ENCODE measurements at regions not wholly inside any gene's neighbourhood (a gene's known extent, or its start where the extent isn't known, plus 50 kb on each side); places are given as distances from the start of the nearest gene placed in this dataset.
"Not testable (repeated sequence)": the region's sequence is repeated elsewhere in the genome, so short reads cannot be mapped to it uniquely, and the experiment has no call there.

- no peak for DNase-seq (ENCODE audit: low read depth in 3 of 3)
Measured at GRCh38 chr6:119890470-119890869, 540.9 kb upstream of the MAN1A1 start.

- no peak for DNase-seq (ENCODE audit: low read depth in 3 of 3)
Measured at GRCh38 chr6:119887666-119888065, 538.1 kb upstream of the MAN1A1 start.

DNA sequence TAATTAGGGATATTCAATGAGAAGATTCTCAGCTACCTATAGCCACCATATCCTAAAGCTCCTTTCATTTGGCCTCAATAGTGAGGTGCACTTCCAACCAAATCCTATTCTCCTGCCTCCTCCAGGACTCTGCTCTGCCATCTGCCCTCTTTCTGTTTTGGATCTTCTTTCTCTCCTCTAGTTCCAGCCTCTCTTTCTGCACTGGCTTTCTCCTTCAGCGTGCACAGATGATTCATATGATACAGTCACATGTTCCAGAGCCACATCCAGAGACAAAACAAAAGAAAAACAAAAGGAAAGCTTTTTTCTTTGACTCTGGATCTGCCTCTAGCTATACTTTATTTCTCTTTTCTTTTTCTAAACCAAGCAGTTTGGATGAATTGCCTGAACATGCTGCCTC, 531.9 kb upstream of the MAN1A1 start:
- no peak for DNase-seq (ENCODE audit: low read depth in 3 of 3)

- no peak for DNase-seq (ENCODE audit: low read depth in 3 of 3)
Measured at GRCh38 chr6:119880840-119881239, 531.3 kb upstream of the MAN1A1 start.

GRCh38 chr6:119879731-119880130, 530.2 kb upstream of the MAN1A1 start:
- DNase-seq (ENCODE audit: low read depth in 3 of 3), result no peak

DNA sequence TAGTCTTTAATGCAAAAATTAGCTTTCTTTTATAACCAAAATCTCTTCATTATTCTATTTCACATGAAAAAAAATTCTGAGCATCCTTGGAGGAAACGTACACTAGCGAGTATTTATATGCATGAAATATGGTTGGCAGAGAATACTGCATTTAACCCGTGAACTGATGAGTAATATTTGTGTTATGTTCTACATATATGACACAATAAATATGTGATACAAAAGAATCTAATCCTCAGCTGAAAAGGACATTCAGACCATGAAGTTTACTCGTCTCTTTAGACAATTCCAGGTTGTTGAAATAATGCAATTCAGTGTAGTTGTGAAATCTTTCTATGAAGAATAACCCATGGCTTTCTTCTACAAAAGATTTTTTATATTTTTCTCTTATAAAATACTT, 524.8 kb upstream of the MAN1A1 start:
- DNase-seq (ENCODE audit: low read depth in 3 of 3), result no peak

DNA sequence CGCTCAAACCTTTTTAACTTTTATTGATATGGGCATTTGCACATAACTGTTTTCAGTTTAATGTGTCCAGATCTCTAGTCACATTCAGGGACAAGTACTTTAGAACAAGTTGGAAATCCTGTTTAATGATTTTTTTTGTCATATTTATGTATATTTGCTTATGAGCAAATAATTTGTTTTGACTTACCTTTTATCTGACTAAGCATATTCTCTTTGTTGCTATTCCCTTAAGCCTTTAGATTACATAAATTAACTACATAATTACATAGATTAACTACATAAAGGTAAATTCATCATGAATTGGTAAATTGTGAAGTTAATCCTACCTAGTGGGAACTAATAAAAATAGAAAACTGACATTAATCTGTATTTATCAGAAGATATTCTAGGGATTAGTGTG, 523.5 kb upstream of the MAN1A1 start:
- no peak for DNase-seq (ENCODE audit: low read depth in 3 of 3)

DNA sequence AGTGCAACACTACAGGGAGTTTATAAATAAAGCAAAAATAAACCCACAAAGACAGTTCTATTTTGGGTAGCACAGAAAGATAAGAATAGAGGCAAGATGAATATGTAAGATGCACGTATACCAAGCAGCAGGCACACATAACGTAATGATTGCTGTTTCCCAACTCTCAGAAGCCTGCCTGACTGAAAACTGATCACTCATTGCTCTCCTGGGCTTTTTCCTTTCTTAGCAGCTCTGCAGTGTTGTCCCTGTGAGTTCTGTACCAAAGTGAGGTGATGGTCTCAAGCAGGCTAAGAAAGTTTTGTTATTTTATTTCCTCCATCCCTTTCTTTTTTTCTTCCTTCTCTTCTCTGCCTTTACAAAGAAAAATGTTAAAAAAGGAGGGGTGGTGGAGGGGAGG, 522.0 kb upstream of the MAN1A1 start:
- no peak for DNase-seq (ENCODE audit: low read depth in 3 of 3)

DNA sequence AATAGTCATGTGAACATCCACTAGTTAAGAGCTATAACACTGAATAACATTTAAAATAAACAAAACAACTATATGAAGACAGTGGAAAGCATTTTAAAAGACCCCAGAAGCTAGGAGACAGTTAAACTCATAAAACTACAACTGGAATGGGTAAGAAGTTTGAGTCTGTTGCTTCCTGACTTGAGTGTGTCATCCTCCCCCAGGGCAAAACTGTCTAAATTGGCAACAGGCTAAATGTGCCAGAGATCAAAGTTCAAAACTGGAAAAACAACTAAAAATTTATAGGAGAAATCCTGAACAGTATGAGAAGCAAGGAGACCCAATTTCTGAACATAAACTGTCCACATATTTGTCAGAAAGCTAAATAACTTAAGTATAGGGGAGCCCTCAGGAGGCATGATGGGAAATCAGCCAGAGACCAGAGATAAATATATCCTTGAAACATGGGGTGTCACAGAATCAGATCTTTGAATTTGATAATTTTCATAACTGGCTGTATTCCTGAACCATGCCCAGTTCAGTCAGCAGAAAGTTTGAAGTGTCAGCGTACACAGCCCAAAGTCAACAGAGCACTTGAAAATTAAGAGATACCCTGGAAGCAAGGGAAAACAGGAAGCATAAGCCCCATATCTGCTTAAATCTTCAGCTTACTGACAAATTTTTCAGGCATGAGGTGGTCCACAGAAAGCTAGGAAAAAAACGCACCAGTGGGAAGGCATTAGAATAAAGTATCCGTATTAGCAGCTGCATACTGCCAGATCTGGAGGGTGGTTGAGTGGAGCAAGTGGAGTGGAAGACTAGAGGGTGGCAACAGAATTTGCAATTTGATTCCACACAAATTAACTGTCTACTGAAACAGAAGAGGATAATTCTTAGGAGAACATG, 516.1 kb upstream of the MAN1A1 start:
- DNase-seq (ENCODE audit: low read depth in 3 of 3), result no peak

GRCh38 chr6:119862719-119863118, 513.2 kb upstream of the MAN1A1 start:
- no peak for DNase-seq (ENCODE audit: low read depth in 3 of 3)

GRCh38 chr6:119858901-119859300, 509.3 kb upstream of the MAN1A1 start:
- DNase-seq (ENCODE audit: low read depth in 3 of 3), result no peak

- DNase-seq (ENCODE audit: low read depth in 3 of 3), result peak in 2 of 3 donors; percentile 3 to 6
Measured at GRCh38 chr6:119856136-119856535, 506.6 kb upstream of the MAN1A1 start.

DNA sequence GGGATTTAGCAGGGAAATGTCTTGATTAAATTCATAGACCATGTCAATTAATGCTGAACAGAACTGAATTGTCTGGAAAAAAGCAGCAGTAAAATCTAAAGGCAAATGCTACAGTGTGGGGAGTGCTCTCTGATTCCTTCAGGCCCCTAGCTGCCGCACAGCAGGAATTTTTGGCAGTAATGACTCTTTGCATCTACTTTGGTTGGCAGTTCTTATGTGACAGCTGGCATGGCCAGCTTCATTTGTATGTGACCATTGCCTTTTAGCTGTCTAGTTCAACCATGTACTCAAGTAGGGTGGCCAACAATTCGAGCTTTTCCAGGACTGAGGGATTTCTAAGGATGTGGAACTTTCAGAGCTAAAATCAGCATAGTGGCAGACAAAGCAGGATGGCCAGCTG, 499.1 kb upstream of the MAN1A1 start:
- DNase-seq (ENCODE audit: low read depth in 3 of 3), result no peak

DNA sequence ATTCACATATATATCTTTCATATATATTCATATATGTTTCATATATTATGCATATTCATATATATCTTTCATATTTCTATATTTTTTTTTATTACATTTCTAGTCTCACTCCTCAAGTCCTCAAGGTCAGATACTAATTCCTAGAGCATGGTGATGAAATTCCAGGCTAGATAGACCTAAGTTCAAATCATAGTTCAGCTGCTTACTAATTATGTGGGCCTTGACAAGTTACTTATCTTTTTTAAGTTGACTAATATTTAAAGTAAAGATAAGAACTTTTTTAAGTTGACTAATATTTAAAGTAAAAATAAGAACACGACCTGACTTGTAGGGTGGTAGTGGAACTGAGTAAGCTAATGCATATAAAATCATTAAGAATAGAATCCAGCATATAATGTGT, 495.6 kb upstream of the MAN1A1 start:
- no peak for DNase-seq (ENCODE audit: low read depth in 3 of 3)

DNA sequence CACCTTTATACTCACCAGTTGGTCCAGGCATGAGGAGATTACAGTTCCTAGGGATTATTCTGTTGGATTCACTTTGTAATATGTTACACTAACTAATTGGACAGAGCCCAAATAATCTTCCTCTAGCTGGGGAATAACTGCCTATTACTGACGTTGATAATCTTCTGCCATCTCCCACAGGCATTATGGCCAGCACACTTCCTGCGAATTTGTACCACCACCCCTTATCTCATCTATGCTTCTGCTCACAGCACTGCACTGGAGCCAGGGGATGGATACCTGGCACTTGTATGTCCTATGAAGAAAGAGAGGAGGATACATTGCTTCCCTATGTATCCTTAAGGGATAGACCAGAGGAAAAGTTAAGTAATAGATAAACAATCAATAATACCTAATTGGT, 494.8 kb upstream of the MAN1A1 start:
- no peak for DNase-seq (ENCODE audit: low read depth in 3 of 3)

- no peak for DNase-seq (ENCODE audit: low read depth in 3 of 3)
Measured at GRCh38 chr6:119842191-119842590, 492.6 kb upstream of the MAN1A1 start.

DNA sequence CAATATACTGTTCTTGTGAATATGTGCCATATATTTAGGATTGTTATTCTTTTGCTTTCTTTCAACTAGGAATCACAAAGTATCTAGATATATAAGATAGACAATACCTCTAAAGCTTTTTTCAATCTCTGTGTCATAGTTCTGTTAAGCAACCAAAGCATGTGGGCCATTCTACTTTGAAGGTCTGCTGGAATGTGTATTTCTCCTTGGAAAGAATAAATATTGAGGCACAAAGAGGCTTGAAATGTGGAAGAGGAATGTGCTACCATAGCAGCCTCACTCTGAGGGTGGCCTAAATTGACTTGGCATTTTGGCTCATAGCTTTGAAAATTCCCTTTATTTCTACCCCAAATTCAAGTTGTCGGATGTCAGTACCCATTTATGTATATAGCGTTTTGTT, 488.5 kb upstream of the MAN1A1 start:
- DNase-seq (ENCODE audit: low read depth in 3 of 3), result no peak

DNA sequence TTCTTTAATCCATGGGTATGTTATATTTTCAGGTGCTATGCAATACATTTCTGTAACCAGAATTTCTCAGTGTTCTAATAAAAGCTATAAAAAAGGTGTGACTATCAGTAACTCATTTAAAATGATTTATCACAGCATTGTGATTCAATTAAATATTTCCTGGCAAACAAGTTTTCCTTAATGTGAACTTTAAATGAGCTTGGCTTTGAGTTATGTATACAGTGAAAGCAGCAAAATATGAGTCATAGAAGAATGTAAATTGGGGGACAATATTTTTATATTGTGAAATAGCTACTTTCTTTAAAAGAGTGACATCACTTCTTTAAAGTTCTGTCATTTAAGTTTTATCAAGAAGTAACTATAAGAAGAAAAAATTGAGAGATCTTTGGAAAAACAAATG, 484.9 kb upstream of the MAN1A1 start:
- DNase-seq (ENCODE audit: low read depth in 3 of 3), result no peak

- no peak for DNase-seq (ENCODE audit: low read depth in 3 of 3)
Measured at GRCh38 chr6:119832411-119832810, 482.9 kb upstream of the MAN1A1 start.

GRCh38 chr6:119830494-119831295, 481.1 kb upstream of the MAN1A1 start:
- DNase-seq (ENCODE audit: low read depth in 3 of 3), result no peak

GRCh38 chr6:119830069-119830468, 480.5 kb upstream of the MAN1A1 start:
- no peak for DNase-seq (ENCODE audit: low read depth in 3 of 3)

- not testable (repeated sequence) for DNase-seq (ENCODE audit: low read depth in 3 of 3)
Measured at GRCh38 chr6:119829499-119829898, 479.9 kb upstream of the MAN1A1 start.

- no peak for DNase-seq (ENCODE audit: low read depth in 3 of 3)
Measured at GRCh38 chr6:119829006-119829405, 479.4 kb upstream of the MAN1A1 start.

Measured in stimulated activated CD4-positive, alpha-beta T cell treated with anti-CD3 and anti-CD28 coated beads, TNF-alpha, amount 100 ng/mL, for 48 hours (primary cell).